ENCODE measurements at regions not wholly inside any gene's neighbourhood (a gene's known extent, or its start where the extent isn't known, plus 50 kb on each side); places are given as distances from the start of the nearest gene placed in this dataset.

GRCh38 chr6:37558646-37559045, 59.0 kb upstream of the CCDC167 start:
- TF ChIP-seq, protein P1, sequence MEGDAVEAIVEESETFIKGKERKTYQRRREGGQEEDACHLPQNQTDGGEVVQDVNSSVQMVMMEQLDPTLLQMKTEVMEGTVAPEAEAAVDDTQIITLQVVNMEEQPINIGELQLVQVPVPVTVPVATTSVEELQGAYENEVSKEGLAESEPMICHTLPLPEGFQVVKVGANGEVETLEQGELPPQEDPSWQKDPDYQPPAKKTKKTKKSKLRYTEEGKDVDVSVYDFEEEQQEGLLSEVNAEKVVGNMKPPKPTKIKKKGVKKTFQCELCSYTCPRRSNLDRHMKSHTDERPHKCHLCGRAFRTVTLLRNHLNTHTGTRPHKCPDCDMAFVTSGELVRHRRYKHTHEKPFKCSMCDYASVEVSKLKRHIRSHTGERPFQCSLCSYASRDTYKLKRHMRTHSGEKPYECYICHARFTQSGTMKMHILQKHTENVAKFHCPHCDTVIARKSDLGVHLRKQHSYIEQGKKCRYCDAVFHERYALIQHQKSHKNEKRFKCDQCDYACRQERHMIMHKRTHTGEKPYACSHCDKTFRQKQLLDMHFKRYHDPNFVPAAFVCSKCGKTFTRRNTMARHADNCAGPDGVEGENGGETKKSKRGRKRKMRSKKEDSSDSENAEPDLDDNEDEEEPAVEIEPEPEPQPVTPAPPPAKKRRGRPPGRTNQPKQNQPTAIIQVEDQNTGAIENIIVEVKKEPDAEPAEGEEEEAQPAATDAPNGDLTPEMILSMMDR (IDR thresholded peaks at IDR 0.05) = no peak
- TF ChIP-seq REST (IDR thresholded peaks at IDR 0.05) (no peak), SMC3 (IDR thresholded peaks at IDR 0.05) (no peak), ZNF302 (CRISPR knock-in tag; IDR thresholded peaks at IDR 0.05) (no peak), HOXA7 (CRISPR knock-in tag; IDR thresholded peaks at IDR 0.05) (no peak)
- TF ChIP-seq, protein P2, sequence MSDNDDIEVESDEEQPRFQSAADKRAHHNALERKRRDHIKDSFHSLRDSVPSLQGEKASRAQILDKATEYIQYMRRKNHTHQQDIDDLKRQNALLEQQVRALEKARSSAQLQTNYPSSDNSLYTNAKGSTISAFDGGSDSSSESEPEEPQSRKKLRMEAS (IDR thresholded peaks at IDR 0.05) = no peak

Measured in A549 (cell line).